MM.1S (cell line): ENCODE measurements at regions not wholly inside any gene's neighbourhood (a gene's known extent, or its start where the extent isn't known, plus 50 kb on each side); places are given as distances from the start of the nearest gene placed in this dataset.

Source experiments
- DNase-seq: peaks from one replicate; pipeline ENCODE4 v3.0.0-alpha.2; 2015
- H2AFZ ChIP-seq: fragments of 300-600 bp; sonication (generic); 2 replicates; pipeline ENCODE4 v1.6.0; 2016; ENCODE audit warnings: antibody characterized with exemption, low read length
- H3F3A ChIP-seq: fragments of 300-600 bp; sonication (generic); 2 replicates; pipeline ENCODE4 v1.6.1; 2016; ENCODE audit warnings: mild to moderate bottlenecking, antibody characterized with exemption, low read length, moderate library complexity, mixed read lengths; ENCODE audit not compliant: insufficient read depth
- H3K27ac ChIP-seq: fragments of 300-600 bp; sonication (generic); 2 replicates; pipeline ENCODE4 v1.5.1; 2016; ENCODE audit warnings: mild to moderate bottlenecking, low read length
- H3K27me3 ChIP-seq: fragments of 300-600 bp; sonication (generic); replicated peaks from 2 replicates; pipeline ENCODE4 v1.6.0; 2016; ENCODE audit warnings: low read length; ENCODE audit not compliant: insufficient read depth
- H3K36me3 ChIP-seq: fragments of 300-600 bp; sonication (generic); replicated peaks from 2 replicates; pipeline ENCODE4 v1.6.1; 2016; ENCODE audit warnings: mild to moderate bottlenecking, low read length, mixed read lengths; ENCODE audit not compliant: insufficient read depth
- H3K4me1 ChIP-seq: fragments of 300-600 bp; sonication (generic); 2 replicates; pipeline ENCODE4 v1.6.1; 2016; ENCODE audit warnings: low read length, mixed read lengths
- H3K4me2 ChIP-seq: fragments of 300-600 bp; sonication (generic); 2 replicates; pipeline ENCODE4 v1.6.0; 2016; ENCODE audit warnings: low read depth, low read length
- H3K4me3 ChIP-seq: fragments of 300-600 bp; sonication (generic); 2 replicates; pipeline ENCODE4 v1.5.1; 2016; ENCODE audit warnings: low read length, mixed read lengths
- H3K79me2 ChIP-seq: fragments of 300-600 bp; sonication (generic); 2 replicates; pipeline ENCODE4 v1.6.1; 2016; ENCODE audit warnings: mixed run types, low read length, mixed read lengths
- H3K9ac ChIP-seq: fragments of 300-600 bp; sonication (generic); 2 replicates; pipeline ENCODE4 v1.6.1; 2016; ENCODE audit warnings: low read length, mixed read lengths
- H3K9me2 ChIP-seq: fragments of 300-600 bp; sonication (generic); replicated peaks from 2 replicates; pipeline ENCODE4 v1.6.1; 2016; ENCODE audit warnings: mild to moderate bottlenecking, low read length, mixed read lengths; ENCODE audit not compliant: insufficient read depth
- H3K9me3 ChIP-seq: fragments of 300-600 bp; sonication (generic); replicated peaks from 2 replicates; pipeline ENCODE4 v1.6.1; 2016; ENCODE audit warnings: mild to moderate bottlenecking, low read length, mixed read lengths; ENCODE audit not compliant: insufficient read depth
- H4K20me1 ChIP-seq: fragments of 300-600 bp; sonication (generic); 2 replicates; pipeline ENCODE4 v1.6.1; 2016; ENCODE audit warnings: mild to moderate bottlenecking, low read length, moderate library complexity, mixed read lengths; ENCODE audit not compliant: insufficient read depth
- CTCF ChIP-seq: fragments of 300-600 bp; sonication (generic); IDR thresholded peaks from 2 replicates; pipeline ENCODE4 v1.5.1; 2016; ENCODE audit warnings: antibody characterized with exemption, low read length, mixed read lengths
- EZH2 ChIP-seq: fragments of 300-600 bp; sonication (generic); optimal IDR thresholded peaks from 2 replicates; pipeline ENCODE3; 2017; ENCODE audit warnings: low read depth, mild to moderate bottlenecking, antibody characterized with exemption, low read length, mixed read lengths
- EZH2phosphoT487 ChIP-seq: fragments of 300-600 bp; sonication (generic); IDR thresholded peaks from 2 replicates; pipeline ENCODE4 v1.6.1; 2018; ENCODE audit warnings: antibody characterized with exemption, low read length

GRCh38 chr1:30312226-30312625 lies 411.2 kb downstream of the MATN1 start:
- Histone ChIP-seq H4K20me1 (no peaks in the 10 kb centered on the region), H3K4me2 (no peak overlapping the region), H3K9me2 (no peaks in the 10 kb centered on the region), H3K36me3 (no peaks in the 10 kb centered on the region), H3F3A (no peaks in the 10 kb centered on the region), H3K4me1 (no peaks in the 10 kb centered on the region), H3K9ac (no peak overlapping the region), H3K4me3 (no peak overlapping the region), H3K79me2 (no peaks in the 10 kb centered on the region), H2AFZ (no peak overlapping the region), H3K27me3 (peaks cover 81% of the 10 kb centered on the region), H3K27ac (no peak overlapping the region), H3K9me3 (no peaks in the 10 kb centered on the region)
- no peak for DNase-seq
- no peak for TF ChIP-seq EZH2
- TF ChIP-seq EZH2phosphoT487 = no peak
- TF ChIP-seq CTCF = no peak

- no peaks in the 10 kb centered on the region for H3K36me3 ChIP-seq
- H3K9ac ChIP-seq = no peak overlapping the region
- TF ChIP-seq EZH2 (no peak), CTCF (no peak)
- H3K27me3 ChIP-seq = peaks cover 84% of the 10 kb centered on the region
- H3K4me1 ChIP-seq = no peaks in the 10 kb centered on the region
- no peak overlapping the region for H3K4me2 ChIP-seq
- H2AFZ ChIP-seq = no peak overlapping the region
- H3K9me3 ChIP-seq = no peaks in the 10 kb centered on the region
- H3K79me2 ChIP-seq = no peaks in the 10 kb centered on the region
- no peak for DNase-seq
- H3K4me3 ChIP-seq = no peak overlapping the region
- H3F3A ChIP-seq = no peaks in the 10 kb centered on the region
- no peaks in the 10 kb centered on the region for H3K9me2 ChIP-seq
- no peaks in the 10 kb centered on the region for H4K20me1 ChIP-seq
- H3K27ac ChIP-seq = no peak overlapping the region
Measured at GRCh38 chr1:30311749-30312148, 411.6 kb downstream of the MATN1 start.

- no peak overlapping the region for H3K9ac ChIP-seq
- DNase-seq = no peak
- H2AFZ ChIP-seq = no peak overlapping the region
Measured at GRCh38 chr1:30310966-30311742, 412.2 kb downstream of the MATN1 start.

More at GRCh38 chr1:30310966-30311742, 412.2 kb downstream of the MATN1 start:
- Histone ChIP-seq H3K79me2 (no peaks in the 10 kb centered on the region), H3K36me3 (no peaks in the 10 kb centered on the region), H4K20me1 (no peaks in the 10 kb centered on the region), H3K4me2 (no peak overlapping the region), H3K9me2 (no peaks in the 10 kb centered on the region), H3K27me3 (peaks cover 84% of the 10 kb centered on the region), H3K9me3 (no peaks in the 10 kb centered on the region), H3K4me3 (no peak overlapping the region), H3K27ac (no peak overlapping the region), H3K4me1 (no peaks in the 10 kb centered on the region), H3F3A (no peaks in the 10 kb centered on the region)
- TF ChIP-seq EZH2phosphoT487 (no peak), CTCF (no peak), EZH2 (no peak)
